Progenitor cell of endocrine pancreas (in vitro differentiated cells): ENCODE measurements at regions not wholly inside any gene's neighbourhood (a gene's known extent, or its start where the extent isn't known, plus 50 kb on each side); places are given as distances from the start of the nearest gene placed in this dataset.

Experiments
- DNase-seq: peaks from one replicate; pipeline ENCODE4 v3.0.0; 2021; ENCODE audit warnings: low spot score; ENCODE audit not compliant: unreplicated experiment
- H3K27ac Mint-ChIP-seq: 2 replicates; pipeline ENCODE4 v1.8.0; 2021; ENCODE audit warnings: mild to moderate bottlenecking, moderate library complexity, mixed read lengths
- H3K27me3 Mint-ChIP-seq: 2 replicates; pipeline ENCODE4 v1.8.0; 2021; ENCODE audit warnings: mixed read lengths
- H3K36me3 Mint-ChIP-seq: 2 replicates; pipeline ENCODE4 v1.8.0; 2022; ENCODE audit warnings: mixed read lengths; ENCODE audit not compliant: insufficient read depth
- H3K4me1 Mint-ChIP-seq: 2 replicates; pipeline ENCODE4 v1.8.0; 2021; ENCODE audit warnings: low read depth, mixed read lengths
- H3K4me3 Mint-ChIP-seq: 2 replicates; pipeline ENCODE4 v1.8.0; 2021; ENCODE audit warnings: low read depth, mild to moderate bottlenecking, moderate library complexity, mixed read lengths
- H3K9me3 Mint-ChIP-seq: 2 replicates; pipeline ENCODE4 v1.8.0; 2021; ENCODE audit warnings: low read depth, mixed read lengths
- TF ChIP-seq, protein P1 (sequence below): fragments of 200-600 bp; sonication (generic); IDR thresholded peaks from one replicate; pipeline ENCODE4 v1.5.0; 2021; ENCODE audit warnings: antibody characterized with exemption, mild to moderate bottlenecking; ENCODE audit not compliant: unreplicated experiment

DNA sequence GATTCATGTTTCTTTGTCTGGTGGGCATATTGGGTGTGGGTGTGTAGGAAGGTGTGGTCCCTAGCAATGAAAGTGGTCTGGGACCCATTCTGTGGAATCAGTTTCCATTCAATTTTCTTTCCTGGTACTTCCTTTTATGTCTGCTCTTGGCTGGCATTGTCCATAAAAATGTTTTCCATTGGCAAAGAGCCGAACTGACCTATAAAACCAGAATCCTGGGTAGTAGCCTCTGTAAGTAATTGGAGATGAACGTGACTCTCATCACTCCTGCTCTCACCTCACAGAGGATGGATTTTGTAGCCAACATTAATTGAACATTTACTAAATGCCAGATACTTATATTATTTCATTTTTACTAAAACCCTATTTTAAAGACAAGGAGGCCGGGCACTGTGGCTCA lies 66.5 kb upstream of the IRX3 start:
- TF ChIP-seq, protein P1, sequence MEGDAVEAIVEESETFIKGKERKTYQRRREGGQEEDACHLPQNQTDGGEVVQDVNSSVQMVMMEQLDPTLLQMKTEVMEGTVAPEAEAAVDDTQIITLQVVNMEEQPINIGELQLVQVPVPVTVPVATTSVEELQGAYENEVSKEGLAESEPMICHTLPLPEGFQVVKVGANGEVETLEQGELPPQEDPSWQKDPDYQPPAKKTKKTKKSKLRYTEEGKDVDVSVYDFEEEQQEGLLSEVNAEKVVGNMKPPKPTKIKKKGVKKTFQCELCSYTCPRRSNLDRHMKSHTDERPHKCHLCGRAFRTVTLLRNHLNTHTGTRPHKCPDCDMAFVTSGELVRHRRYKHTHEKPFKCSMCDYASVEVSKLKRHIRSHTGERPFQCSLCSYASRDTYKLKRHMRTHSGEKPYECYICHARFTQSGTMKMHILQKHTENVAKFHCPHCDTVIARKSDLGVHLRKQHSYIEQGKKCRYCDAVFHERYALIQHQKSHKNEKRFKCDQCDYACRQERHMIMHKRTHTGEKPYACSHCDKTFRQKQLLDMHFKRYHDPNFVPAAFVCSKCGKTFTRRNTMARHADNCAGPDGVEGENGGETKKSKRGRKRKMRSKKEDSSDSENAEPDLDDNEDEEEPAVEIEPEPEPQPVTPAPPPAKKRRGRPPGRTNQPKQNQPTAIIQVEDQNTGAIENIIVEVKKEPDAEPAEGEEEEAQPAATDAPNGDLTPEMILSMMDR, result no peak
- H3K36me3 Mint-ChIP-seq, result peaks cover 1% of the 10 kb centered on the region
- H3K9me3 Mint-ChIP-seq, result peaks cover 9% of the 10 kb centered on the region
- no peak overlapping the region for H3K4me3 Mint-ChIP-seq
- no peaks in the 10 kb centered on the region for H3K4me1 Mint-ChIP-seq
- H3K27me3 Mint-ChIP-seq, result peaks cover 21% of the 10 kb centered on the region
- no peak overlapping the region for H3K27ac Mint-ChIP-seq
- no peak for DNase-seq

DNA sequence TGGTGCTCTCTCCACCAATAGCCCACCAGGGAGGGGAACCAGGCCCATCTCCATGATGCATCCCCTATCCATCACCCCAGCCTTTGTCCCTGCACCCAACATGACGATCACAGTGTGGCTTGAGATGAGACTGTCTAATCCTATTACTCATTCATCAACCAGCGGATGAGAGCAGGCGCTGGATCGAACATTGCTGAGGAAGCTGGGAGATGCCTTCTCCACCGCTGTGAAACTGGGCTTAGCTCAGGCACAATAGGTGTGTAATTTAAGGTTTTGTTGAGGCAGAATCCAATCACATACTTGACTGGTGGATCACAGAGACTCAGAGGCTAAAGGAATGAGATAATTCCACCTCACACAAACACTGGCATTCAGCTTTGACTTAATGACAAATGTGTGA lies 64.6 kb upstream of the IRX3 start:
- H3K4me3 Mint-ChIP-seq, result no peak overlapping the region
- no peaks in the 10 kb centered on the region for H3K4me1 Mint-ChIP-seq
- H3K9me3 Mint-ChIP-seq, result peaks cover 9% of the 10 kb centered on the region
- no peak for DNase-seq
- no peak overlapping the region for H3K27ac Mint-ChIP-seq
- peaks cover 1% of the 10 kb centered on the region for H3K36me3 Mint-ChIP-seq
- H3K27me3 Mint-ChIP-seq, result peaks cover 14% of the 10 kb centered on the region
- TF ChIP-seq, protein P1, result no peak

DNA sequence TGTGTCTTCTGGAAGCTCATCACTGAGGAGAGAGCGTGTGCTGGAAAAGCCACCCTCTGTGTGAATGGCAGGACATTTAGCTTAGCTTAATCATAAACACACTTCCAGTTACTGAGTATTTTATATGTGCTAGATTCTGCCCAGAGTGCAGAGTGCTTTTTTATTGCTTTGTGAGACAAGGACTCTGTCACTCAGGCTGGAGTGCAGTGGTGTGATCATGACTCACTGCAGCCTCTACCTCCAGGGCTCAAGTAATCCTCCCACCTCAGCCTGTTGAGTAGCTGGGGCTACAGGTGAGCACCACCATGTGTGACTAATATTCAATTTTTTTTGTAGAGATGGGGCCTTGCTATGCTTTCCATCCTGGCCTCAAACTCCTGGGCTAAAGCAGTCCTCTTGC lies 61.4 kb upstream of the IRX3 start:
- Mint-ChIP-seq H3K27ac (no peak overlapping the region), H3K4me1 (no peaks in the 10 kb centered on the region), H3K27me3 (peaks cover 28% of the 10 kb centered on the region), H3K9me3 (no peaks in the 10 kb centered on the region), H3K36me3 (no peaks in the 10 kb centered on the region), H3K4me3 (no peak overlapping the region)
- TF ChIP-seq, protein P1, result no peak
- DNase-seq, result no peak

DNA sequence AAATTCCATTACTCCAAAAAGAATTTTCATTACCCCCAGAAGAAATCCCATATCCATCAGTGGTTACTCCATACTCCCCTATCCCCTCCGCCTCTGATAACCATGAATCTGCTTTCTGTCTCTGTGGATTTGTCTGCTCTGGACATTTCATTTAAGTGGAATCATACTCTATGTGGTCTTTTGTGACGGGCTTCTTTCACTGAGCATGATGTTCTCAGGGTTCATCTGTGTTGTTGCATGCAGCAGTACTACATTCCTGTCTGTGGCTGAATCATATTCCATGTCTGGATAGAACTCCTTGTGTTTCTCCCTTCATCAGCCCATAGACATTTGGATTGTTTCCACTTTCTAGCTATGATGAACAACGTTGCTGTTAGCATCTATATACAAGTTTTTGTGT lies 59.5 kb upstream of the IRX3 start:
- no peak for DNase-seq
- no peak overlapping the region for H3K27ac Mint-ChIP-seq
- no peaks in the 10 kb centered on the region for H3K36me3 Mint-ChIP-seq
- H3K4me3 Mint-ChIP-seq, result no peak overlapping the region
- TF ChIP-seq, protein P1, result no peak
- no peaks in the 10 kb centered on the region for H3K9me3 Mint-ChIP-seq
- peaks cover 2% of the 10 kb centered on the region for H3K4me1 Mint-ChIP-seq
- peaks cover 17% of the 10 kb centered on the region for H3K27me3 Mint-ChIP-seq

DNA sequence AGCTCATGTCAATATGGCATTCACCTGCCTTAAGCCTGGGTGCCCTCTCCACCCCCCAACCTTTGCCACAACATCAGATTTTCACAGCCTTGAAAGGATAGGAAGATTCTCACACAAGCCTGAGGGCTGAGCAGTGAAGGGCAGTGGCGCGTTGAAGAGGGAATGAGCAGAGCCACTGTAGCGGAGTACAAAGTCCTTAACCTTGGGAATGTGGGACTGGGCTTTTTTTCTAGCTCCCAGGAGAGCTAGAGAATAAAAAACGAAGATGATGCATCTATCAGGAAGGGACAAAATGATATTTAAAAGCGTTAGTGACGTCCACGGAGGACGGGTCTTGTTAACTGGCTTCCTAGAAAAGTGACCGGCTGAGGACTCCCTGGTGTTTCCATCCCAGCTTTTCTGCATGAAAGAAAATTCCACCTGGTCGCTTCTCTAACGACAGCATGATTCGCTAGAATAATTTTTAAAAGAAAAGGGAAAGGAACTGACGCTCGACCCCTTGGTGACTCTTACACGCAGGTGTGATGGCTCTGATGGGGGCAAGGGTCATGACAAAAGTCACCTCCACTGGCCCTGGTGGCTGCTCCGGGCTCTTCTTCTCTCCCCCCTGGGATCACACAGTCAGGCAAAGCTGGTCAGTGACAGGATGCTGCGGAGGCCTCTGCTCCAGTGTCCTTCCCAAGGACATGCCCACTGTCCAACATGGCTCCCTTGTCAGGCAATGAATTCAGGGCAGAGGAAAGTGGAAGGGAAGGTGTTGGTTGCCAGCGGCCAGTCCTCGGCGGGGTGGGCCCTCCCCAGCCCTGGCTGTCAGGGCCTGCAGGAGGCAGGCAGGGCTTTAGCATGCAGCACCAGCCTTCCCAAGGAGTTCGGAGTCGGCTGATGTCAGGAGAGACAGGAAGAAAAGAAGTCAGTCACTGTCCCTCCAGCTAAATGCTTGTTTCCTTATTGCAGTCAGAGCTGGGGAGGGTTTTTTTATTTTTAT lies 58.4 kb upstream of the IRX3 start:
- no peak for DNase-seq
- TF ChIP-seq, protein P1, result no peak
- H3K27me3 Mint-ChIP-seq, result peaks cover 18% of the 10 kb centered on the region
- no peak overlapping the region for H3K27ac Mint-ChIP-seq
- H3K36me3 Mint-ChIP-seq, result no peaks in the 10 kb centered on the region
- peaks cover 2% of the 10 kb centered on the region for H3K4me1 Mint-ChIP-seq
- no peak overlapping the region for H3K4me3 Mint-ChIP-seq
- no peaks in the 10 kb centered on the region for H3K9me3 Mint-ChIP-seq
